GM21515 (cell line): ENCODE measurements at regions not wholly inside any gene's neighbourhood (a gene's known extent, or its start where the extent isn't known, plus 50 kb on each side); places are given as distances from the start of the nearest gene placed in this dataset.
"Not testable (repeated sequence)": the region's sequence is repeated elsewhere in the genome, so short reads cannot be mapped to it uniquely, and the experiment has no call there.

ENCODE experiments used
- ATAC-seq: cut with Tn5 transposase; IDR thresholded peaks from one replicate; pipeline ENCODE4 v1.9.1; 2021; ENCODE audit not compliant: unreplicated experiment

GRCh38 chr5:131005963-131006684 is 158.9 kb downstream of the HINT1 start:
- no peak for ATAC-seq

DNA sequence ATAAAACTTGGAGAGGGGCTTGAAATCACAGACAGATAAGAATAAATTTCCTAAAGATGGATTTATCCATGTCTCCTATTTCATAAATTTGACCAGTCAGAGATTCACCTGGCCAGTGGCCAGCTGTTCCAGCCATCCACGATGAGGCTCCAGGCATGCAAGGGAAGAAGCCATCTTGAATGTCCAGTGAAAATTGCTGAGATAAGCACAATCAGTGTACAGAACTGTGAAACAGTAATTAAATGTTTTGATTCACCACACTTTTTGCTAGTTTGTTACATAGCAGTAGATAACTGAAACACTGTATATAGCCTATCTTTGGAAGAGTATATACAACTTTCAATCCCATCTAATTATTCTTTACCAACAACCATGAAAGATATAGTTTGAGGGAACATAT is 163.5 kb downstream of the HINT1 start:
- no peak for ATAC-seq

DNA sequence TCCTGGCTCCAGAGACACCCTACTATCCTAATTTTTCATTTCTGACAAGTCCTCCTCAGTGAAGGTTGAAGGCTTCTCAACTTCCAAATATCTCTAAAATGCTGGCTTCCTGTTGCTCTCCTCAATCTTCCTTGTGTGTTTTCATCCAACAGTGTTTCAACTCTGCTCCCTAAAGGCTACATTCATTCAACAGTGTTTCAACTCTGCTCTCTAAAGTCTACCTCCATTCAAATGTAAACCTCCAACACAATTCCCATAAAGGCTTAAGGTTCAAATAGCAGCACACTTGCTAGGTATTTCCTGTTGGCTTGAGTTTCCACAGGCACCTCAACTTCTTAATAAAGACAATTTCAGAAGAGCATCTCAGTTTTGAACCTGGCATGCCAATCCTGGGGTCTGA is 164.8 kb downstream of the HINT1 start:
- ATAC-seq, result no peak

GRCh38 chr5:130996720-130997119 is 168.3 kb downstream of the HINT1 start:
- ATAC-seq, result not testable (repeated sequence)

DNA sequence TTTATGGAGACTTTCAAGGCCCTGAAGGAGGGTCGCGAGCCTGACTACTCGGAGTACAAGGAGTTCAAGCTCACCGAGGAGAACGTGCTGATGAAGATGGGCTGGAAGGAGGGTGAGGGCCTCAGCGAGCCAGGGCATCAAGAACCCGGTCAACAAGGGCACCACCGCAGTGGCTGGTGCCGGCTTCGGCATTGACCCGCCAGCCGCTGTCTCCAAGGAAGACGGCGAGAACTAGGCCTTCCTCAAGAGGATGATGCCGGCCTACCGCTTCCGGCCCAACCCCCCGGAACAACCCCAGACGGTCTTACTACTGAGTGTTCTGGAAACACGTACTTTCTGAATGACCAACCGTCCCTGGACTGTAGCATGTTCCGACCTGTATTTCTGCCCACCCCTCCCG is 169.2 kb downstream of the HINT1 start:
- no peak for ATAC-seq

- ATAC-seq, result no peak
These were observed 169.9 kb downstream of the HINT1 start for GRCh38 chr5:130995254-130995515.

DNA sequence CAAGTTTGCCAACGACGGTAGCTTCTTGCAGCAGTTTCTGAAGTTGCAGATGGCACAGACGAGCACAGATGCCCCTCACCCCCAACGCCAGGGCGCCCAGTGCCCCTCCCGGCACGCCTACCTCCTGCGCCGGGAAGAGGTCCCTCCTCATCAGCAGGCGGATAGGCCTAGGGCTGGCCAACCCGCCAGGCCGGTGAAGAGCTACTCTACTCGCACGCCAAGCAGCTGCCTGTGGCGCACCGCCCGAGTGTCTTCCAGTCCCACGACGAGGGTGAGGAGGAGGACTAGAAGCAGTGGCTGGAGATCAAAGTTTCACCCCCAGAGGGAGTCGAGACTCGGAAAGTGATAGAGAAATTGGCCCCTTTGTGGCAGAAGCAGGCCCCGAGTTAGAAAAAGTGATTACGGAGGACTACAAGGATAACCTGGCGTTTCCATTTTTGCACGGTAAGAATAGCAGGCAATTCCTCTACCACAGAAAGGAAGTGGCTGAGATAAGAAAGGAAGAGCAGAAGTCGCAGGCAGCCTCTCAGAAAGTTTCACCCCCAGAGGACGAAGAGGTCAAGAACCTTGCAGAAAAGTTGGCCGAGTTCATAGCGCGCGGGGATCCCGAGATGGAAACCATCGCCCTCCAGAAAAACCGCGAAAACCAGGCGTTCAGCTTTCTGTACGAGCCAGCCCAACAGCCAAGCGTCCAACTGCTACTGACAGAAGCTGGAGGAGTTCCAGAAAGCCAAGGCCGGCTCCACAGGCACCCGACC is 170.4 kb downstream of the HINT1 start:
- no peak for ATAC-seq

- no peak for ATAC-seq
These were observed 172.4 kb downstream of the HINT1 start for GRCh38 chr5:130992621-130993020.

GRCh38 chr5:130992095-130992494 is 173.0 kb downstream of the HINT1 start:
- no peak for ATAC-seq

GRCh38 chr5:130985776-130986175 is 179.3 kb downstream of the HINT1 start:
- no peak for ATAC-seq

- ATAC-seq, result no peak
These were observed 183.4 kb downstream of the HINT1 start for GRCh38 chr5:130981663-130982062.

GRCh38 chr5:130978475-130978874 is 186.6 kb downstream of the HINT1 start:
- no peak for ATAC-seq

GRCh38 chr5:130976493-130976892 is 188.6 kb downstream of the HINT1 start:
- no peak for ATAC-seq

- no peak for ATAC-seq
These were observed 189.2 kb downstream of the HINT1 start for GRCh38 chr5:130975847-130976246.

- ATAC-seq, result no peak
These were observed 189.8 kb downstream of the HINT1 start for GRCh38 chr5:130975299-130975698.

DNA sequence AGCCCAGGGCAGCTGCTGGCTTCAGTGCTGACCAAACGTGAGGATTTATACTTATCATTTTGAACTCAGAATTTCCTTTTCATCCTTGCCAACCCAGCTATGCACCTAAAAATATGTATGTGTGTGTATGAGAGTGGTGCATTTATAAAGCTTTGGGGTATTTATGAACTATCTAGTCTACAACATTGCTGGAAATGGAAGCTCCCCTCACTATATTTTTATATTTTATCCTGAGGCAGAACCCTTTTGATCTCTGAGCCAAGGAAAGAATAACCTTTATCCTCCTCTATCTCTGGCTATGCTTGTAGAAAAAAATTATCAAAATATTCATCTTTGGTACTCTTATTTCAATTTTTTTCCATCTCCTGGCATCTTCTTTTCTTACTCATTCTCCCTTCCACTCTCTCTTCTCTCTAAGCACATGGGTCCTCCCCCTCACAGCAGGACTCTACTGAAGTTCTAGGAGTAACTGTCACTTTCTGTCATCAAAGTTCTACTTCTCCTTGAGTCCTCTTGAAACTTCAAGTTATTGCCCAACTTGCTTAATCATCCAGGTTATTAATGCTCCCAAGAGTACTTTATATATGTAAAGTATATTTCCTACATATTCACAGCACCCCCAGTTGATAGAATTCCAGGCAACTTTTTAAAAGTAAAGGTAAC is 190.9 kb downstream of the HINT1 start:
- ATAC-seq, result no peak

DNA sequence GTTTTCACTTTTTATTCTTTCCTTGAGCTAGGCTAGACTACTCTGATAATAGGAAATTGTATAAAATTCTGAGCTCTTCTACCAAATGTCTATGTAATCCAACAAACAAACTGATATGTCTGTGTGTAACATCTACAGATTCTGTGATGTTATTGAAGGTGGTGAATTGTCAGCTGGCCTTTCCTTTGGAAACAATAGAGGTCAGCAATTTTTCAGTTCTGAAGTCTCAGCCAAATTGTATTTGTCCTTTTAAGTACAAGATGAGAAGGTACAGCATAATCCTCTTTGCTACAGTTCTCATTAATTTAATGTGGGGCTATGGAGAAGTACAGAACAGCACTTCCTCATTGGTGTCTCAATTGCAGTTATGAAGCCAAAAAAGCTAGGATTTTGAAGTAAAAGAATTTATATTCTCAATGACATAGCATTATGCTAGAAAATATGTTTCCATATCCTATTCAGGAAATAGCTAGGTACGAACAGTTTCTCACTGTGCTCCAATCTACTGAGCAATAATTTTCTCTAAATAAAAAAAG is 198.0 kb downstream of the HINT1 start:
- ATAC-seq, result no peak

DNA sequence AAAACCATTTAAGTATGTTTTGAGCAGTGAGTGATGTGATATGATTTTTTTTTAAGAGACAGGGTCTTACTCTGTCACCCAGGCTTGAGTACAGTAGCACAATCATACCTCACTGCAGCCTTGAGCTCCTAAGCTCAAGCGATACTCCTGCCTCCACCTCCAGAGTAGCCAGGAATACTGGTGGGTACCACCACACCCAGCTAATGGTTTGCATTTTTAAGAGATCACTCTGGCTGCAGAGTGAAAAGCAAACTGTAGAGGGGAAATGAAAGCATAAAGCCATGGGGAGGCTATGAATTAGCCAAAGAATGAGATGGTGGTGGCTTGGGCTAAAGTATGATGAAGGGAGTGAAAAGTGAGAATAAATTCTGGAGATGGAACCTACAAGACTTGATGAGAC is 199.1 kb downstream of the HINT1 start:
- no peak for ATAC-seq

DNA sequence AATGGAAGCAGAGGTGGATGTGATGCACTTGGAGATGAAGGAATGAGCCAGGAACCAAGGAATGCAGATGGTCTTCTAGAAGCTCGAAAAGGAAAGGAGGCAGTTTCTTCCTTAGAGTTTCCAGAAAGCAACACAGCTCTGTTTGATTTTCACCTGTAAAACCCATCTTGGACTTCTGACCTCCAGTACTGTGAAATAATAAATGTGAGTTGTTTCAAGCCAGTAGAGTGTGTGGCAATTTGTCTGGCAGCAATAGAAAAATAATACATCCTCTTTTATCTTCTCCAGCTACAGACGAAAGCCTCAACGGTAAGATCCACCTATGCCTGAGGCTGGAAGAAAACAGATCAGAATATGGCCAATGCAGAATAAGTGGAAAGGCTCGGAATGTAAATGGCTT is 199.7 kb downstream of the HINT1 start:
- ATAC-seq, result no peak

- no peak for ATAC-seq
These were observed 200.5 kb downstream of the HINT1 start for GRCh38 chr5:130964231-130965202.

- no peak for ATAC-seq
These were observed 201.3 kb downstream of the HINT1 start for GRCh38 chr5:130963798-130964197.
